ENCODE measurements at regions not wholly inside any gene's neighbourhood (a gene's known extent, or its start where the extent isn't known, plus 50 kb on each side); places are given as distances from the start of the nearest gene placed in this dataset.

DNA sequence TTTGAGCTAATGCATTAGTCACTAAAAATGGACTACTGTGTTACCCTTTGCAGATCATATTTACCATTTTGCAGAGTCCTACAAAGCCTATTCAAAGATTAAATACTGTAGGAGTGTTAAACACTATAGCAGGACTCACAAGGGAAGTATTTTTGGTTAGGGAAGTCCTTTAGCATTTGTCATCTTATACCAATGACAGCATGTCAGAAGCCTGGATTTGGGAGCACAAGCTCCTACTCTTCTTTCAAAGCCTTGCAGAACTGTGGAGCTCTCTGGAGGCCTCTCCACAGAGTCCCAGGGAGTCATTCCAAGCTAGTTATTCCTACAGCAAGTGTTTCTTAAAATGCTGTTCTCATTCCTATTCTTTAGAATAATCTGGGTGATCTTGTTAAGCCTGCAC lies 288.8 kb downstream of the PIK3R1 start:
- Histone ChIP-seq H3K4me2 (ENCODE audit: low read length) (no peak overlapping the region), H3K4me1 (ENCODE audit: control insufficient read depth, low read length) (no peaks in the 10 kb centered on the region), H3K4me3 (ENCODE audit: low read length) (no peak overlapping the region), H4K20me1 (ENCODE audit: control insufficient read depth, insufficient read depth, low read depth, low read length) (no peaks in the 10 kb centered on the region), H3K36me3 (ENCODE audit: control insufficient read depth, low read length) (no peaks in the 10 kb centered on the region), H3K79me2 (ENCODE audit: control insufficient read depth, low read length) (no peaks in the 10 kb centered on the region), H3F3A (ENCODE audit: control insufficient read depth, insufficient read depth) (no peaks in the 10 kb centered on the region), H3K27me3 (ENCODE audit: control insufficient read depth, low read length) (no peaks in the 10 kb centered on the region), H3K9me2 (replicated peaks; ENCODE audit: control insufficient read depth, low read length) (no peaks in the 10 kb centered on the region), H3K9me3 (ENCODE audit: control insufficient read depth, insufficient read depth, low read length) (no peaks in the 10 kb centered on the region), H3K27ac (ENCODE audit: low read depth, low read length) (no peak overlapping the region)
- TF ChIP-seq EZH2phosphoT487 (IDR thresholded peaks at IDR 0.05; ENCODE audit: borderline replicate concordance, low read length) (no peak), CTCF (IDR thresholded peaks at IDR 0.05; ENCODE audit: low read depth, low read length, poor library complexity, severe bottlenecking) (no peak)

GRCh38 chr5:68505917-68506860 lies 290.6 kb downstream of the PIK3R1 start:
- no peaks in the 10 kb centered on the region for H4K20me1 ChIP-seq (ENCODE audit: control insufficient read depth, insufficient read depth, low read depth, low read length)
- TF ChIP-seq EZH2phosphoT487 (IDR thresholded peaks at IDR 0.05; ENCODE audit: borderline replicate concordance, low read length) (no peak), CTCF (IDR thresholded peaks at IDR 0.05; ENCODE audit: low read depth, low read length, poor library complexity, severe bottlenecking) (no peak)

GRCh38 chr5:68515514-68515913 lies 300.0 kb downstream of the PIK3R1 start:
- H3K4me1 ChIP-seq (ENCODE audit: control insufficient read depth, low read length) = no peaks in the 10 kb centered on the region
- TF ChIP-seq EZH2phosphoT487 (IDR thresholded peaks at IDR 0.05; ENCODE audit: borderline replicate concordance, low read length) (no peak), CTCF (IDR thresholded peaks at IDR 0.05; ENCODE audit: low read depth, low read length, poor library complexity, severe bottlenecking) (no peak)
- no peaks in the 10 kb centered on the region for H3F3A ChIP-seq (ENCODE audit: control insufficient read depth, insufficient read depth)
- H3K79me2 ChIP-seq (ENCODE audit: control insufficient read depth, low read length) = no peaks in the 10 kb centered on the region
- H3K9me2 ChIP-seq (replicated peaks; ENCODE audit: control insufficient read depth, low read length) = no peaks in the 10 kb centered on the region
- no peak overlapping the region for H3K4me2 ChIP-seq (ENCODE audit: low read length)
- H3K9me3 ChIP-seq (ENCODE audit: control insufficient read depth, insufficient read depth, low read length) = no peaks in the 10 kb centered on the region
- H3K4me3 ChIP-seq (ENCODE audit: low read length) = no peak overlapping the region
- H4K20me1 ChIP-seq (ENCODE audit: control insufficient read depth, insufficient read depth, low read depth, low read length) = no peaks in the 10 kb centered on the region
- H3K36me3 ChIP-seq (ENCODE audit: control insufficient read depth, low read length) = no peaks in the 10 kb centered on the region
- no peaks in the 10 kb centered on the region for H3K27me3 ChIP-seq (ENCODE audit: control insufficient read depth, low read length)
- H3K27ac ChIP-seq (ENCODE audit: low read depth, low read length) = no peak overlapping the region

More at GRCh38 chr5:68505917-68506860, 290.6 kb downstream of the PIK3R1 start:
- H3K4me3 ChIP-seq (ENCODE audit: low read length) = no peak overlapping the region
- H3K79me2 ChIP-seq (ENCODE audit: control insufficient read depth, low read length) = no peaks in the 10 kb centered on the region
- H3F3A ChIP-seq (ENCODE audit: control insufficient read depth, insufficient read depth) = no peaks in the 10 kb centered on the region
- no peaks in the 10 kb centered on the region for H3K36me3 ChIP-seq (ENCODE audit: control insufficient read depth, low read length)
- H3K4me2 ChIP-seq (ENCODE audit: low read length) = no peak overlapping the region
- no peaks in the 10 kb centered on the region for H3K27me3 ChIP-seq (ENCODE audit: control insufficient read depth, low read length)
- H3K9me3 ChIP-seq (ENCODE audit: control insufficient read depth, insufficient read depth, low read length) = no peaks in the 10 kb centered on the region
- no peaks in the 10 kb centered on the region for H3K9me2 ChIP-seq (replicated peaks; ENCODE audit: control insufficient read depth, low read length)
- no peak overlapping the region for H3K27ac ChIP-seq (ENCODE audit: low read depth, low read length)
- no peaks in the 10 kb centered on the region for H3K4me1 ChIP-seq (ENCODE audit: control insufficient read depth, low read length)

All from DOHH2 (cell line).